Cerebellar nuclear complex (tissue), 1 donor: ENCODE measurements at regions not wholly inside any gene's neighbourhood (a gene's known extent, or its start where the extent isn't known, plus 50 kb on each side); places are given as distances from the start of the nearest gene placed in this dataset.
A peak's percentile ranks its signal among the peaks of the same experiment; 100 is the strongest.
"Not testable (repeated sequence)": the region's sequence is repeated elsewhere in the genome, so short reads cannot be mapped to it uniquely, and the experiment has no call there.

Source experiments
- DNase-seq, 2 experiments: peaks; one replicate each; lab custom pipeline; 2025; lab: John Stamatoyannopoulos, UW

DNA sequence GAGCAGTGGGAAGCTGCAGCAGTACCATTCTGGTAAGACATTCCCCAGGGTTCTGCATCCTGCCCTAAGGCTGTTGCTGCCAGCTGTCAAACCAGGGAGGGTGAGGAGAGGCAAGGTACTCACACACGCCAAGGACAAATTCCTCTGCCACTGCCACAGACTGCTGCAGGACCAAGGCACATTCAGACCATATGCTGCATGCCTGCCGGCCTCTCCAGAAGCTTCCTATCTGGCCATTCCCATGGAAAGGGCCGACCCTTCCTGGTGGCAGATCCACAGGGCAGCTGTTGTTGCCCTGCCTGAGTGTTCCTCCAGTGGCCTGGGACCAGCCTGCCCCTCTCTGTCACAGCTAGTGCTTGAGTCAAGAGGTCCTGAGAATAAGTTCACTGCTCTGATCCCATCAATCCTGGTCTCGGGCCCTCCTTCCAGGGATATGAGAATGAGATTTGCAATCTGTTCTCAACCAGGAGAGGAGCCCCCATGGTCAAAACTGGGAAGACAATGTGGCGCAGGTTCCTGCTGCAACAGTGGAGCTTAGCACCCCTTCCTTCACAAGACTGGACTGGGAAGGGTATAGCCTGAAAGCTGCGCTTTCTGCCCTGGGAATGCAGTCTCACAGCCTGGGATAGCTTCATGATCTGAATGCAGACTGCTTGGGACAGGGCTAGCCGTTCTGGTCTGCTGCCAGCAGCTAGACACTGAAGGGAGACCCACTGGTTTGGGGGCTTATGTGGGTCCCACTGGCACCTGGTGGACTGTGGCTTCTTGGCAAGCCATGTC is 342.5 kb upstream of the NDST3 start:
- DNase-seq = no peak

DNA sequence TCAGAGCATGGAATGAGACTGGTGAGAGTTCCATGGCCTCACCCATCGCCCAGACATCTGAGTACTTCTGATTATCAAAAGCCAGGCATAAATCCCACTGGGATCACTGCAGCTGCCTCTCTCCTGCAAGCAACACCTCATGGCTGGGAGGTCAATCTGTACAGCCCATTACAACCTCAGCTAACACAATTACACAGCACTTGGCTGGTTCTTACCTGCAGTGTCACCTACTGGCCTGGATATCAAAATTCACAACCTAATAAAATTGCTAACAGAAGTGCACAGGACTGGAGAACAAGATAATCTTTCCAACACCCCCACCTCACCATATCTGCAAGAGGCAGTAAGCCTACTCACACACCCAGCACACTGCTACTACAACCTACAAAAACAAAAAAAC is 341.7 kb upstream of the NDST3 start:
- DNase-seq = no peak

- DNase-seq = no peak
These were observed 334.7 kb upstream of the NDST3 start for GRCh38 chr4:117699595-117699994.

DNA sequence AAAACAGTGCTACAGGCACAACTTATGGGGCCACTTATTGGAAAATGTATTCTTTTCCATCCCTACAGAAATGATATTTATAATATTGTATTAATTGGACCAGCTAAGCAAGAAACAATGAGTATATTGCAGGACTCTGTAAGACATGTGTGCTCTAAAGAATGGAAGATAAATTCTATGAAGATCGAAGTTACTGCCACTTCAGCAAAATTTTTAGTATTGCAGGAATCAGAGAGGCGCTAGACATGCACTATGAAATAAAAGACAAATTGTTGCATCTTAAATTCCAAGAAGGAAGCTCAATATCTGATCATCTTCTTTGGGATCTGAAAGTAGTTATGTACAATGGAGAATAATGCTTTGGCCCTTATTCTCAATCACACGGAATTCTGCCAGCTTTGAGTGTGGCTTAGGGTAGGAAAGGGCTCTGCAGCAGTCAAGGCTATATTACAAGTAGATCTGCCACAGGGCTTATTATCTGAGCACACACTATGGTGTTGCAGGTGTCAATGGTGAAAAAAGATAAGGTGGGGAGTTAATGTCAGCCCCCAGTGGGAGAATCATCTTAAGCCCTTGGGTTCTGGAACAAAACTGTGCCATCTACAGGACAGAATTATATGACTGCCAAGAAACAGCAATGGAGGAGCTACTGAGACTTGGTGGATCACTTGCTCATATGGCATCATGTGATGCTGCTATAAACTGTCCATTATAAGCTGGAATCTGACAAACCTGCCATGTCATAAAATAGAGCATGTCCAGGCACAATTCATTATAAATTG is 334.0 kb upstream of the NDST3 start:
- DNase-seq = no peak

DNA sequence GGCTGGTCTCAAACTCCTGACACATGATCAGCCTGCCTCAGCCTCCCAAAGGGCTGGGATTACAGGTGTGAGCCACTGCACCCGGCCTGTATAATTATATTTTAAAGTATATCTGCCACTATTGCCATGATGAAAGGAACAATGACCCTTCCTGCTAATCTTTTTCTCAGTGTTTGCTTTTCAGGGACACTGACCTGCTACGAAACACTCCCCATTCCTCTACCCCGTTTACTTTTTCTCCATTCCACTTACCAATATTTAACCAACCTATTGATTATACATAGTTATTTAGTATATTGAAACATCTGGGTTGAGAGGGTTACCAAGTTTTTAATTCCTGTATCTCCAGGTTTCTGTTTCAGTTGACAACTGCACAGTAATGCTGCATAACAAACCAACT is 331.9 kb upstream of the NDST3 start:
- no peak for DNase-seq

DNA sequence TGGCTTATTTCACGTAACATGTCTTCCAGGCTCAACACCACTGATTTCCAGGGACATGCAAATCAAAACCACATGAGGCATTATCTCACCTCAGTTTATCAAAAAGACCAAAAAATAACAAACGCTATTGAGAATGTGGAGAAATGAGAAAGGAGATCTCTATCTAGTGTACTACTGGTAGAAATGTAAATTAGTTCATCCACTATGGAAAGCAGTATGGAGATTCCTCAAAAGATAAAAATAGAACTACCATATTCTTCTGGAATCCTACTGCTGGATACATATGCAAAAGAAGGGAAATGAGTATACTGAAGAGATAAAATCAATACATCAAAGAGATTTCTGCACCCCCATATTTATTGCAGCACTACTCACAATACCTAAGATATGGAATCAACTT is 329.6 kb upstream of the NDST3 start:
- no peak for DNase-seq

DNA sequence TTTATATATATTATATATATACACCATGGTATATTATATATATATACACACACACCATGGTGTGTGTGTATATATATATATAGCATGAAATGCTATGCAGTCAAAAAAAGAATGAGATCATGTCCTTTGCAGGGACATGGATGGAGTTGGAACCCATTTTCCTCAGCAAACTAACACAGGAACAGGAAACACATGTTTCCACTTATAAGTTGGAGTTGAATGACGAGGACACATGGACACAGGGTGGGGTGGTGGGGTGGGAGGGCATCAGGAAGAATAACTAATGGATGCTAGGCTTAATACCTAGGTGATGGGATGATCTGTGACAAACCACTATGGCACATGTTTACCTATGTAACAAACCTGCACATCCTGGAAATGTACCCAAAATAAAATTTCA is 293.6 kb upstream of the NDST3 start:
- DNase-seq = no peak

- DNase-seq = not testable (repeated sequence)
These were observed 288.9 kb upstream of the NDST3 start for GRCh38 chr4:117745379-117745778.

DNA sequence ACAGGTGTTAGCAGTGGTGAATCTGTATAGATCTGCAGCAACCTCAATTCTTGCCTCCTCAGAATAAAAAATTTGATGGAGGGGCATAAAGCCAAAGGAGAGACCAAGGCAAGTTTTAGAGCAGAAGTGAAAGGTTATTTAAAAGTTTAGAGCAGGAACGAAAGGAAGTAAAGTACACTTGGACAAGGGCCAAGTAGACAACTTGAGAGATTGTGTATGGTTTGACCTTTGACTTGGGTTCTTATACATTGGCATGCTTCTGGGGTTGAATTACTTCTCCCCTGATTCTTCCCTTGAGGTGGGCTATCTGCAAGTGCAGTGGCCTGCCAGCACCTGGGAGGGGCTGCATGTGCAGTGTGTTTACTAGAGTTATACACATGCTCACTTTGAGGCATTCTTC is 278.8 kb upstream of the NDST3 start:
- no peak for DNase-seq

- no peak for DNase-seq
These were observed 265.7 kb upstream of the NDST3 start for GRCh38 chr4:117768610-117769009.

GRCh38 chr4:117770269-117771102 is 263.8 kb upstream of the NDST3 start:
- DNase-seq = peak; percentile 47 to 54

DNA sequence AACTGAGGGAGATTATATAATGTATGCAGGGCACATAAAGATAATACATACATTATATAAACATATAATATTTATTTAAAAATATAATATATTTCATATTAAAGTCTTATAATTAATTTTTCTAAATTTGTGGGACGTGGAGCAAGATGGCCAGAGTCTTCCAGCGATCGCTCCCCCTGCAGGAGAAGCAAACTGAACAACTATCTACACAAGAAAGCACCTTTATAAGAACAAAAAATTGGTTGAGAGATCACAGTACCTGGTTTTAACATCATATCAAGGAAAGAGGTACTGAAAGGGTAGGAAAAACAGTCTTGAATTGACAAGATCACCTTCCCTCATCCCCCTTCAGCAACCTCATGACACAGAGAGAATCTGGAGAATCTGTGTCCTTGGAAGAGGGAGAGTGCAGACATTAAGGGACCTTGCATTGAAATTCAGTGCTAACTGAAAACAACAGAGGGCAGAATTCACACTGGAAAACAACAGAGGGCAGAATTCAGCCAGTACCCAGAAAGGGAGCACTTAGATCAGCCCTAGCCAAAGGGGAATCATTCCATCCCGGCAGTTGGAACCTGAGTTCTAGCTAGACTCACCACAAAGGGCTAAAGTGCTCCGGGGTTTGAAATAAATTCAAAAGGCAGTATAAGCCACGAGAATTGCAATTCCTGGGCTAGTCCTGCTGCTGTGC is 262.5 kb upstream of the NDST3 start:
- DNase-seq = no peak

DNA sequence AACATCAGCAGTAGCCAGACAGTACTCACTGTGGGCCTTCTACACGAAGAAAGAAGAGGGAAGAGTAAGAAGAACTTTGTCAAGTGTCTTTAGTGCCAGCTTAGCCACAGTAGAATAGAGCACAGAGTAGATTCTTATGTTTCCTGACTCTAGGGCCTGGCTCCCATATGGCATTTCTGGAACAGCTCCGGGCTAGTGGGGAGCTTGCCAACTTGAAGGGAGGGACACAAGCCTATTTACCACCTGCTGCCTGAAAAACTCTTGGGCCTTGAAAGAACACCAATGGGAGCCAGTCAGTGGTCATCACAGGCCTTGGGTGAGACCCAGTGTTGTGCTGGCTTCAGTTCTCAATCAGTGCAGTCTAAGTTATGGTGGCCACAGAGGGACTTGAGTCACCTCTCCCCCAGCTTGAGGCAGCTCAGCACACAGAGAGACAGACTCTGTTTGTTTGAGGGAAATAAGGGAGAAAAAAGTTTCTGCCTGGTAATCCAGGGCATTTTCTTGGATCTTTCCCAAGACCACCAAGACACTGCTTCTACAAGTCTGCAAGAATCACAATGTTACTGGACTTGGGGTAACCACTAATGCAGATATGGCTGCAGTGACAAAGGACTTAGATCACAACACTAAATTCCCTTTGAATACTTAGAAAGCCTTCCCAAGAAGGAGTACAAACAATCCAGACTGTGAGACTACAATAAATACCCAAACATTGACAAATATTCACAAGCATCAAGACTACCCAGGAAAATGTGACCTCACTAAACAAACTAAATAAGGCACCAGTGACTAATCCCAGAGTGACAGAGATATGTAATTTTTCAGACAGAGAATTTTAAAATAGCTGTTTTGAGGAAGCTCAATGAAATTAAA is 261.0 kb upstream of the NDST3 start:
- DNase-seq = peak; percentile 1 to 49

DNA sequence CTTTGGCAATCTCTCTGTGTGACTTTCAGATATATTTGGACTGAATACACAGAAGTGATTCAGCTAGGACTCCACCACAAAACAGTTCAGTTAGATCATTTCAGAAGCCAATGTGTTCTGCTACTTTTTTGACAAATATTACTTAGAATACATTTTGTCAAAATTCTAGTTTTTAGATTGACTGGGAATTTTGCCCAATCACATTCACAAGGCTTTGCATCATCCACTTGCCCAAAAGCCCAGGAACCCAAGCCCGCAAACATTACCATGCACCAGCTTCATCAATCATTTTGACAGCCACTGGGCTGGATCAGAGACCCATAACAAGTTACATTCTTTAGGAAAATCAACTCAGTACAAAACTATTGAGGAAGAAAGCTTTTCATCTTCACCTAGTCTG is 256.6 kb upstream of the NDST3 start:
- no peak for DNase-seq

DNA sequence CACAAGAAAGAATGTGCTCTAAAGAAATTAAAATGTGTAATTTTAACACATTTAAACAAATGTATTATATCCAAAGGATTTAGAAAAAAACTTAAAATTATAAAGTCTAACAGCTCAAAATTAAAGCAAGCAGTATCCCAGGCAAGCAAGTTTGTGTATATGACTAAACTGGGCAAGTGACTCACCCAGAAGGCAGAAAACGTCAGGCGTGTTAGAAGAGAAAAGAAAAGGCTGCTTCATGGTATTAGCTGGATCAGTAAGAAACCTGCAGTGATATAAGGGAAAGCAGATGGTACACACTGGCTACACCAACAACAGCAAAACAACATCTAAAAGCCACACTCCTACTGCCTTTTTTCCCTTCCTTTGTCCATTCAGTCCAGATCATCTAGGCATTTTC is 250.6 kb upstream of the NDST3 start:
- no peak for DNase-seq

GRCh38 chr4:117784266-117784665 is 250.0 kb upstream of the NDST3 start:
- no peak for DNase-seq

DNA sequence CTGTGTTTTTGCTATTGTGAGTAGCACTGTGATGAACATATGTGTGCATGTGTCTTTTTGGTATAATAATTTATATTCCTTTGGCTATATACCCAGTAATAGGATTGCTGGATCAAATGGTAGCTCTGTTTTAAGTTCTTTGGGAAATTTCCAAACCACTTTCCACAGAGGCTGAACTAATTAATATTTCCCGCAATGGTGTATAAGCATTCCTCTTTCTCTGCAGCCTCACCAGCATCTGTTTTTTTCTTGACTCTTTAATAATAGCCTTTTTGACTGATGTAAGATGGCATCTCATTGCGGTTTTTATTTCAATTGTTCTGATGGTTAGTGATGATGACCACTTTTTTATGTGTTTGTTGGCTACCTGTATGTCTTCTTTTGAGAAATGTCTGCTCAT is 247.7 kb upstream of the NDST3 start:
- no peak for DNase-seq

- no peak for DNase-seq
These were observed 240.3 kb upstream of the NDST3 start for GRCh38 chr4:117793845-117794480.

DNA sequence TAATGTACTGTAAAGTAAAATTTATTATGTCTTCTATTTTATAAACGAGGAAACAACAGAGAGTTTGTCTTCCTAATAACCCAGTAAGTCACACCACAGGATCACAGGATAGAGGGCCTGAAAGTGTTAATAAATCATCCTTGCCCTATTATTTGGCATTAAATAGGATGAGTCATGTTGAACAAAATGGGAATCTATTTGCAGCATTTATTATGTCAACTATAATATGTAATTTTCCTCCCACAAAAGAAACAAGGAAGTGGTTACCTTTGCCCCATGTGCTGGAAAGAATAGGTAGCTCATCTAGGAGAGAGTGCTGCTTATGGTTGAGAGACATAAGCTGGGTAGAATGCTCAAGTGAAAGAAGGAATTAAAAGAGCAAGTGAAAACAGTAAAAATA is 237.6 kb upstream of the NDST3 start:
- no peak for DNase-seq

DNA sequence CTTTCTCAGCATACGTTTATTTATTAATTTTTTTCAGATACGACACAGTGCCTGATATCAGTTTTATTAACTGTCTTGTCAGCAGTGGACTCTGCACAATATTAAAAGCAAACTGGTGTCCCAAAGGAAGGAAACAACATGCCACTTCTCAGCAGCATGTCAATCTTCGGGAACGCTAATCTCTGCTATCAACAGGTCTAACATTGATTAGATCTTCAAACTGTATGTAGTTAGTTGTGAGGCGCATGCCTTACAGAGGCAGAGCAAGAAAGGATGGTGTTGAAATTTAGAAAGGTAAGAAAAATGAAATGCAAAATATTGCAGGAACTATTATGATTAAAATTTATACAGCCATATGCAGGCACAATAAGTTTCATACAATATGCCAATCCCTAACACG is 233.7 kb upstream of the NDST3 start:
- DNase-seq = no peak

- no peak for DNase-seq
These were observed 232.5 kb upstream of the NDST3 start for GRCh38 chr4:117801756-117802155.
